ENCODE measurements at regions not wholly inside any gene's neighbourhood (a gene's known extent, or its start where the extent isn't known, plus 50 kb on each side); places are given as distances from the start of the nearest gene placed in this dataset.

GRCh38 chr13:75170311-75170710 is 311.7 kb downstream of the TBC1D4 start:
- Histone ChIP-seq H3K27me3 (ENCODE audit: control insufficient read depth, extremely low read depth, insufficient read depth, low read length) (peaks cover 4% of the 10 kb centered on the region), H3K9ac (ENCODE audit: control insufficient read depth, extremely low read depth, insufficient read depth, low read length) (no peak overlapping the region), H3K4me1 (ENCODE audit: control insufficient read depth, extremely low read depth, insufficient read depth, low read length) (no peaks in the 10 kb centered on the region), H3K4me3 (ENCODE audit: control insufficient read depth in 2 of 3, extremely low read depth in 1 of 3, insufficient read depth in 2 of 3, low read depth in 1 of 3, low read length in 3 of 3) (no peak overlapping the region), H3K79me2 (ENCODE audit: control insufficient read depth, insufficient read depth, low read length) (no peaks in the 10 kb centered on the region), H3K9me1 (ENCODE audit: control insufficient read depth, extremely low read depth, insufficient read depth, low read length) (no peaks in the 10 kb centered on the region), H3K4me2 (ENCODE audit: control insufficient read depth, extremely low read depth, insufficient read depth, low read depth, low read length) (no peak overlapping the region), H4K20me1 (ENCODE audit: control insufficient read depth, extremely low read depth, insufficient read depth, low read length) (no peaks in the 10 kb centered on the region), H3K27ac (ENCODE audit: control insufficient read depth, insufficient read depth, low read length) (no peak overlapping the region), H3K36me3 (ENCODE audit: control insufficient read depth in 2 of 2, extremely low read depth in 1 of 2, insufficient read depth in 2 of 2, low read length in 2 of 2) (no peaks in the 10 kb centered on the region), H2AFZ (ENCODE audit: control insufficient read depth, low read length) (no peak overlapping the region), H3K9me3 (ENCODE audit: control insufficient read depth, low read depth, low read length) (no peaks in the 10 kb centered on the region)
- FAIRE-seq (no peak), DNase-seq (ENCODE audit: low read depth, low spot score) (no peak)
- dilution Hi-C loops (cut with MboI; ENCODE audit: extremely low pct_ligation_motif_present, low sequenced_read_pairs), result no loop called here
- no peak for TF ChIP-seq CTCF (optimal IDR thresholded peaks at IDR 0.05 in 1 of 3, IDR thresholded peaks at IDR 0.05 in 1 of 3, conservative IDR thresholded peaks at IDR 0.05 in 1 of 3; ENCODE audit: extremely low read depth in 1 of 3, insufficient read depth in 2 of 3, low read length in 3 of 3)
- no peak for TF ChIP-seq EZH2 (IDR thresholded peaks at IDR 0.05; ENCODE audit: low read length)

- no peaks in the 10 kb centered on the region for H3K36me3 ChIP-seq (ENCODE audit: control insufficient read depth in 2 of 2, extremely low read depth in 1 of 2, insufficient read depth in 2 of 2, low read length in 2 of 2)
- no peaks in the 10 kb centered on the region for H3K9me1 ChIP-seq (ENCODE audit: control insufficient read depth, extremely low read depth, insufficient read depth, low read length)
- H3K9ac ChIP-seq (ENCODE audit: control insufficient read depth, extremely low read depth, insufficient read depth, low read length), result no peak overlapping the region
- no peak overlapping the region for H2AFZ ChIP-seq (ENCODE audit: control insufficient read depth, low read length)
- H3K4me1 ChIP-seq (ENCODE audit: control insufficient read depth, extremely low read depth, insufficient read depth, low read length), result no peaks in the 10 kb centered on the region
- no peaks in the 10 kb centered on the region for H4K20me1 ChIP-seq (ENCODE audit: control insufficient read depth, extremely low read depth, insufficient read depth, low read length)
- no peak for FAIRE-seq
- TF ChIP-seq CTCF (optimal IDR thresholded peaks at IDR 0.05 in 1 of 3, IDR thresholded peaks at IDR 0.05 in 1 of 3, conservative IDR thresholded peaks at IDR 0.05 in 1 of 3; ENCODE audit: extremely low read depth in 1 of 3, insufficient read depth in 2 of 3, low read length in 3 of 3) (no peak), EZH2 (IDR thresholded peaks at IDR 0.05; ENCODE audit: low read length) (no peak)
- H3K27ac ChIP-seq (ENCODE audit: control insufficient read depth, insufficient read depth, low read length), result no peak overlapping the region
- DNase-seq (ENCODE audit: low read depth, low spot score), result no peak
- no peak overlapping the region for H3K4me2 ChIP-seq (ENCODE audit: control insufficient read depth, extremely low read depth, insufficient read depth, low read depth, low read length)
- no peaks in the 10 kb centered on the region for H3K27me3 ChIP-seq (ENCODE audit: control insufficient read depth, extremely low read depth, insufficient read depth, low read length)
- H3K4me3 ChIP-seq (ENCODE audit: control insufficient read depth in 2 of 3, extremely low read depth in 1 of 3, insufficient read depth in 2 of 3, low read depth in 1 of 3, low read length in 3 of 3), result no peak overlapping the region
- H3K9me3 ChIP-seq (ENCODE audit: control insufficient read depth, low read depth, low read length), result no peaks in the 10 kb centered on the region
- dilution Hi-C loops (cut with MboI; ENCODE audit: extremely low pct_ligation_motif_present, low sequenced_read_pairs), result no loop called here
- no peaks in the 10 kb centered on the region for H3K79me2 ChIP-seq (ENCODE audit: control insufficient read depth, insufficient read depth, low read length)
Observed at GRCh38 chr13:75165543-75166230, 316.3 kb downstream of the TBC1D4 start.
